ENCODE measurements at regions not wholly inside any gene's neighbourhood (a gene's known extent, or its start where the extent isn't known, plus 50 kb on each side); places are given as distances from the start of the nearest gene placed in this dataset.

DNA sequence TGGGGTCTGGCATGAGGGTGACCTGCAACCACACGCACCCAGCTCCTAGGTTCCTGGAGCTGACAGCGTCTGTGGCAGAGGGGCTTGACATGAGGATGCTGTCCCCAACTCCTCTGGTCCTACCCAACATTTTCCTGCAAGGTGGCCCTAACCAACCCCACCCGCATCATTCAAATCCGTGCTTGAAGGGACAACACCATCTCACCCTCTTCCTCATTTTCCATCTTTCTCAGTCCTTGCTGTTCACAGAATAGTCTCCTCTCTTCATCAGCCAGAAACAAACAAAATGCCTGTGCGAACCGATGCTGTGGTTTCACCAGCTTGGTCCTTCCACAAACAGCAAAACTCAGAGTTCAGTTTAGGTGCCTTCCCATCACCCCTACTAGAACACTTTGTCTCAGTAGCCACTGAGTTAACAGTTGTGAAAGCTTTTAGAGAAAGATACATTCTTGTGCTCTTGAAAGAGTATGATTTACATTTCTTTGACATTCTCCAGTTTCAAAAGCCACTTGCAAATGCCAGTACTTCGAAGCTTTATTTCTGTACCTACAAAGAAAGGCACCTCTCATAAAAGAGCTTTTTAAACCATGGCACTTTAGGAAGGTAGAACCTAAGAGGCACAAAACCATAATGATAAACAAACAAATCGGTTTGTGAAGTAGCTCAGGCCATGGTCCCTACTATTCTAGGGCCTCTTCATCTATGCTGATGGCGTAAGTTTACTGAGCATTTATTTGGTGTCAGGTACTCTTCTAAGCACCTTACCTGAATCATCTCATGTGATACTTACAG lies 360.1 kb downstream of the SHQ1 start:
- Histone ChIP-seq H3K79me2 (replicated peaks; ENCODE audit: insufficient read depth) (no peaks in the 10 kb centered on the region), H3K27ac (ENCODE audit: low read depth) (no peak overlapping the region), H4K20me1 (replicated peaks; ENCODE audit: insufficient read depth) (no peaks in the 10 kb centered on the region), H3K4me1 (ENCODE audit: insufficient read depth) (peaks cover 19% of the 10 kb centered on the region), H3F3A (replicated peaks; ENCODE audit: low read depth) (no peaks in the 10 kb centered on the region), H3K9me2 (ENCODE audit: insufficient read depth) (no peaks in the 10 kb centered on the region), H3K27me3 (ENCODE audit: insufficient read depth) (no peaks in the 10 kb centered on the region), H2AFZ (no peak overlapping the region; the same call in 1 of the 2 replicates), H3K4me2 (peak overlapping the region; percentile 62), H3K4me3 (no peak overlapping the region), H3K36me3 (ENCODE audit: insufficient read depth) (no peaks in the 10 kb centered on the region)
- no peaks in the 10 kb centered on the region for H3K9me3 Mint-ChIP-seq
- peaks cover 31% of the 10 kb centered on the region for H3K4me1 Mint-ChIP-seq
- peak; percentile 40 for DNase-seq (ENCODE audit: low spot score)
- H3K4me3 Mint-ChIP-seq: no peak overlapping the region
- no peaks in the 10 kb centered on the region for H3K36me3 Mint-ChIP-seq (ENCODE audit: low read depth)
- TF ChIP-seq, protein P1, sequence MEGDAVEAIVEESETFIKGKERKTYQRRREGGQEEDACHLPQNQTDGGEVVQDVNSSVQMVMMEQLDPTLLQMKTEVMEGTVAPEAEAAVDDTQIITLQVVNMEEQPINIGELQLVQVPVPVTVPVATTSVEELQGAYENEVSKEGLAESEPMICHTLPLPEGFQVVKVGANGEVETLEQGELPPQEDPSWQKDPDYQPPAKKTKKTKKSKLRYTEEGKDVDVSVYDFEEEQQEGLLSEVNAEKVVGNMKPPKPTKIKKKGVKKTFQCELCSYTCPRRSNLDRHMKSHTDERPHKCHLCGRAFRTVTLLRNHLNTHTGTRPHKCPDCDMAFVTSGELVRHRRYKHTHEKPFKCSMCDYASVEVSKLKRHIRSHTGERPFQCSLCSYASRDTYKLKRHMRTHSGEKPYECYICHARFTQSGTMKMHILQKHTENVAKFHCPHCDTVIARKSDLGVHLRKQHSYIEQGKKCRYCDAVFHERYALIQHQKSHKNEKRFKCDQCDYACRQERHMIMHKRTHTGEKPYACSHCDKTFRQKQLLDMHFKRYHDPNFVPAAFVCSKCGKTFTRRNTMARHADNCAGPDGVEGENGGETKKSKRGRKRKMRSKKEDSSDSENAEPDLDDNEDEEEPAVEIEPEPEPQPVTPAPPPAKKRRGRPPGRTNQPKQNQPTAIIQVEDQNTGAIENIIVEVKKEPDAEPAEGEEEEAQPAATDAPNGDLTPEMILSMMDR (conservative IDR thresholded peaks at IDR 0.05; ENCODE audit: low read depth in 2 of 2): no peak
- TF ChIP-seq EZH2phosphoT487 (IDR thresholded peaks at IDR 0.05; ENCODE audit: unreplicated experiment): no peak
- TF ChIP-seq, protein P2, sequence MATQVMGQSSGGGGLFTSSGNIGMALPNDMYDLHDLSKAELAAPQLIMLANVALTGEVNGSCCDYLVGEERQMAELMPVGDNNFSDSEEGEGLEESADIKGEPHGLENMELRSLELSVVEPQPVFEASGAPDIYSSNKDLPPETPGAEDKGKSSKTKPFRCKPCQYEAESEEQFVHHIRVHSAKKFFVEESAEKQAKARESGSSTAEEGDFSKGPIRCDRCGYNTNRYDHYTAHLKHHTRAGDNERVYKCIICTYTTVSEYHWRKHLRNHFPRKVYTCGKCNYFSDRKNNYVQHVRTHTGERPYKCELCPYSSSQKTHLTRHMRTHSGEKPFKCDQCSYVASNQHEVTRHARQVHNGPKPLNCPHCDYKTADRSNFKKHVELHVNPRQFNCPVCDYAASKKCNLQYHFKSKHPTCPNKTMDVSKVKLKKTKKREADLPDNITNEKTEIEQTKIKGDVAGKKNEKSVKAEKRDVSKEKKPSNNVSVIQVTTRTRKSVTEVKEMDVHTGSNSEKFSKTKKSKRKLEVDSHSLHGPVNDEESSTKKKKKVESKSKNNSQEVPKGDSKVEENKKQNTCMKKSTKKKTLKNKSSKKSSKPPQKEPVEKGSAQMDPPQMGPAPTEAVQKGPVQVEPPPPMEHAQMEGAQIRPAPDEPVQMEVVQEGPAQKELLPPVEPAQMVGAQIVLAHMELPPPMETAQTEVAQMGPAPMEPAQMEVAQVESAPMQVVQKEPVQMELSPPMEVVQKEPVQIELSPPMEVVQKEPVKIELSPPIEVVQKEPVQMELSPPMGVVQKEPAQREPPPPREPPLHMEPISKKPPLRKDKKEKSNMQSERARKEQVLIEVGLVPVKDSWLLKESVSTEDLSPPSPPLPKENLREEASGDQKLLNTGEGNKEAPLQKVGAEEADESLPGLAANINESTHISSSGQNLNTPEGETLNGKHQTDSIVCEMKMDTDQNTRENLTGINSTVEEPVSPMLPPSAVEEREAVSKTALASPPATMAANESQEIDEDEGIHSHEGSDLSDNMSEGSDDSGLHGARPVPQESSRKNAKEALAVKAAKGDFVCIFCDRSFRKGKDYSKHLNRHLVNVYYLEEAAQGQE (IDR thresholded peaks at IDR 0.05; ENCODE audit: unreplicated experiment): no peak
- TF ChIP-seq NANOG (IDR thresholded peaks at IDR 0.05; ENCODE audit: borderline replicate concordance): 0 out of 2 replicates have a peak, but pooled peaks have one; percentile 10
- no peak overlapping the region for H3K27ac Mint-ChIP-seq
- H3K27me3 Mint-ChIP-seq (ENCODE audit: insufficient read depth, low read depth, poor library complexity): peaks cover 18% of the 10 kb centered on the region
- ATAC-seq: peak; percentile 38

DNA sequence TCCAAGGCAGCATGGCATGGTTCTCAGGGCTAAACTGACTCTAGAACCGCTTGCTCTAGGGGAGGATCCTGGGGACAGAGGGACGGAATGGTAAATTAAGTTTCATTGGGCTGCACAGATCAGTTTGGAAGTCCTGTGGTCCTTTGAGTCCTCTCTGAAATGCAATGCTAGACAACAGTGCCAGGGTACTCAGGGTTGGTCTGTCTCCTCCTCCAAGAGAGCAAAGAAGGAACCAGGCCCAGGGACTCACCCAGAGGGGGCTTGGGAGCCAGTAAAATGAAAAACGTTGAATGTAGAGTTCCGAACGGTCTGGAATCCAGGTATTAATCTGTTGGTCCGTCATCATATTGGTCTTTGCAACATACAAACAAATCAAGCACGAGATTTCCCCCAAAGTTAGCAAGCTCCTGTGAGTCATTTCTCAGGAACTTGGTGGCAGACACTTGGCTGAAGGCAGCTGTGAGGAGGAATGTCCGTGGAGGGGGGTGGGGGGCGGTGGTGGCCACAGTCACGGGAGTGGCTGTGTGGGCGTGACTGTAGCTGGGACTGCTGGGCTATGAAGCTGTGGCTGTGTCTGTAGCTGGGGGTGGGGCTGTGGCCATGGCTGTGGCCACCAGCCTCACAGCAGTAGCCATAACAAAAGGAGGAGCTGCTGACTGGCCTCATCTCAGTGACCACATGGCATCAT lies 361.0 kb downstream of the SHQ1 start:
- Histone ChIP-seq H3K4me3 (no peak overlapping the region), H3F3A (replicated peaks; ENCODE audit: low read depth) (no peaks in the 10 kb centered on the region), H3K36me3 (ENCODE audit: insufficient read depth) (no peaks in the 10 kb centered on the region), H3K4me1 (ENCODE audit: insufficient read depth) (peaks cover 26% of the 10 kb centered on the region), H3K27me3 (ENCODE audit: insufficient read depth) (no peaks in the 10 kb centered on the region), H3K9me2 (ENCODE audit: insufficient read depth) (no peaks in the 10 kb centered on the region), H4K20me1 (replicated peaks; ENCODE audit: insufficient read depth) (no peaks in the 10 kb centered on the region), H3K4me2 (peak overlapping the region; percentile 62; the same call in 1 of the 2 replicates), H3K27ac (ENCODE audit: low read depth) (no peak overlapping the region), H2AFZ (no peak overlapping the region; the same call in 1 of the 2 replicates), H3K79me2 (replicated peaks; ENCODE audit: insufficient read depth) (no peaks in the 10 kb centered on the region)
- Mint-ChIP-seq H3K9me3 (no peaks in the 10 kb centered on the region), H3K27me3 (ENCODE audit: insufficient read depth, low read depth, poor library complexity) (peaks cover 16% of the 10 kb centered on the region), H3K36me3 (ENCODE audit: low read depth) (no peaks in the 10 kb centered on the region), H3K4me1 (peaks cover 40% of the 10 kb centered on the region), H3K4me3 (no peak overlapping the region), H3K27ac (no peak overlapping the region; the same call in 1 of the 2 replicates)
- no peak for TF ChIP-seq EZH2phosphoT487 (IDR thresholded peaks at IDR 0.05; ENCODE audit: unreplicated experiment)
- TF ChIP-seq CREB1 (CRISPR knock-in tag; IDR thresholded peaks at IDR 0.05; ENCODE audit: low read depth): no peak
- no peak for TF ChIP-seq POLR2AphosphoS5 (IDR thresholded peaks at IDR 0.05; ENCODE audit: low read depth)
- TF ChIP-seq, protein P3, sequence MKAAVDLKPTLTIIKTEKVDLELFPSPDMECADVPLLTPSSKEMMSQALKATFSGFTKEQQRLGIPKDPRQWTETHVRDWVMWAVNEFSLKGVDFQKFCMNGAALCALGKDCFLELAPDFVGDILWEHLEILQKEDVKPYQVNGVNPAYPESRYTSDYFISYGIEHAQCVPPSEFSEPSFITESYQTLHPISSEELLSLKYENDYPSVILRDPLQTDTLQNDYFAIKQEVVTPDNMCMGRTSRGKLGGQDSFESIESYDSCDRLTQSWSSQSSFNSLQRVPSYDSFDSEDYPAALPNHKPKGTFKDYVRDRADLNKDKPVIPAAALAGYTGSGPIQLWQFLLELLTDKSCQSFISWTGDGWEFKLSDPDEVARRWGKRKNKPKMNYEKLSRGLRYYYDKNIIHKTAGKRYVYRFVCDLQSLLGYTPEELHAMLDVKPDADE (IDR thresholded peaks at IDR 0.05): no peak
- TF ChIP-seq ZNF114 (CRISPR knock-in tag; IDR thresholded peaks at IDR 0.05): no peak
- TF ChIP-seq NANOG (IDR thresholded peaks at IDR 0.05; ENCODE audit: borderline replicate concordance): no peak
- TF ChIP-seq, protein P1 (conservative IDR thresholded peaks at IDR 0.05; ENCODE audit: low read depth in 2 of 2): no peak
- peak; percentile 15 for DNase-seq (ENCODE audit: low spot score)
- ATAC-seq: no peak
